Type B pancreatic cell (in vitro differentiated cells): ENCODE measurements at regions not wholly inside any gene's neighbourhood (a gene's known extent, or its start where the extent isn't known, plus 50 kb on each side); places are given as distances from the start of the nearest gene placed in this dataset.

ENCODE experiments used
- DNase-seq: peaks from one replicate; pipeline ENCODE4 v3.0.0; 2021; ENCODE audit warnings: mixed read lengths; ENCODE audit not compliant: unreplicated experiment; ENCODE audit errors: extremely low spot score
- H3K27ac Mint-ChIP-seq: 2 replicates; pipeline ENCODE4 v1.8.0; 2021; ENCODE audit warnings: mild to moderate bottlenecking, mixed read lengths
- H3K27me3 Mint-ChIP-seq: 2 replicates; pipeline ENCODE4 v1.8.0; 2021; ENCODE audit warnings: mixed read lengths
- H3K36me3 Mint-ChIP-seq: 2 replicates; pipeline ENCODE4 v1.8.0; 2021; ENCODE audit warnings: mixed read lengths
- H3K4me1 Mint-ChIP-seq: one replicate; pipeline ENCODE4 v1.8.0; 2021; ENCODE audit warnings: mixed read lengths; ENCODE audit not compliant: unreplicated experiment
- H3K4me3 Mint-ChIP-seq: 2 replicates; pipeline ENCODE4 v1.8.0; 2021; ENCODE audit warnings: mild to moderate bottlenecking, mixed read lengths
- H3K9me3 Mint-ChIP-seq: 2 replicates; pipeline ENCODE4 v1.8.0; 2021; ENCODE audit warnings: mixed read lengths
- CTCF ChIP-seq: fragments of 200-600 bp; sonication (generic); conservative IDR thresholded peaks from 2 replicates; pipeline ENCODE4 v1.5.0; 2021; ENCODE audit warnings: antibody characterized with exemption, mild to moderate bottlenecking

DNA sequence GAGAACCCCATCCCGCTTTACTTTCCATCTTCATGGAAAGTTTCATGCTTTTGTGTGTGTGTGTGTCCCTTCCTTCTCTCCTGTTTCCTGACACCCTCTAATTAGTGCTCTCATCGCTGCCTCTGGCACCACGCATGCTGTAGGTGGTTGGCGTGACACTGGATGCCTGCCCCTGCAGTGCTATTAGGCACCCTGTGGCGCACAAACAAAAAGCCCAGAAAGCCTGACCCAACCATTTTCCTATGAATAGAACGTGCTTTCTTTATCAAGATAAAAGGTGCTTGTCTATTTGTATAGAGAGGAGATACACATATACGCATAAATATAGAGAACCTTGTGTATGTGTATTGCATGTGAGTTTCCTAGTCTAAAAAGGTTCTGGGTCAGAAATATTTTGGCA lies 120.8 kb upstream of the CDCA7L start:
- TF ChIP-seq CTCF = no peak
- DNase-seq = no peak
- Mint-ChIP-seq H3K27me3 (peaks cover 29% of the 10 kb centered on the region), H3K4me3 (no peak overlapping the region), H3K36me3 (no peaks in the 10 kb centered on the region), H3K27ac (no peak overlapping the region), H3K9me3 (no peaks in the 10 kb centered on the region), H3K4me1 (no peaks in the 10 kb centered on the region)

DNA sequence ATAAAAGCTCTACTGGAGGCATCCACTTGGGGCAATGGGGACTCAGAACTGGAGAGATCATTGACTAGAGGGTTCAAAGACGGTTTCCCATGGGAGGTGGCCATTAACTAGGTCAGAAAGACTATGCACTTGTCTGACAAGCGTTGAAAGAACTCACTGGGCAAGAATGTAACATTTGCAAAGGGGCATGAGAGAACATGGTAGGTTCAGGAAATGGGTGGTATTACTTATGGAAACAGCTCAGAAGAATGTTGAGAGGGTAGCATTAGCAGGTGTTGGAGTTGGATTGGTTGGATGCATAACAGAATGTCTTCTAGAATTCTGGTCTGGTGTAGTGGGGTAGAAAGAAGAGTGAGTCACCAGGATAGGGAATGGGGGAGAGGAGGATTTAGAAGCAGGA lies 119.1 kb upstream of the CDCA7L start:
- no peak for TF ChIP-seq CTCF
- no peak for DNase-seq
- no peak overlapping the region for H3K27ac Mint-ChIP-seq
- peaks cover 26% of the 10 kb centered on the region for H3K27me3 Mint-ChIP-seq
- no peaks in the 10 kb centered on the region for H3K36me3 Mint-ChIP-seq
- H3K4me1 Mint-ChIP-seq = no peaks in the 10 kb centered on the region
- H3K9me3 Mint-ChIP-seq = no peaks in the 10 kb centered on the region
- no peak overlapping the region for H3K4me3 Mint-ChIP-seq

GRCh38 chr7:22061775-22062174 lies 116.1 kb upstream of the CDCA7L start:
- H3K27me3 Mint-ChIP-seq = peaks cover 10% of the 10 kb centered on the region
- no peaks in the 10 kb centered on the region for H3K9me3 Mint-ChIP-seq
- no peaks in the 10 kb centered on the region for H3K4me1 Mint-ChIP-seq
- H3K4me3 Mint-ChIP-seq = no peak overlapping the region
- no peak for TF ChIP-seq CTCF
- no peak overlapping the region for H3K27ac Mint-ChIP-seq
- H3K36me3 Mint-ChIP-seq = no peaks in the 10 kb centered on the region
- DNase-seq = no peak

GRCh38 chr7:22060863-22061262 lies 115.2 kb upstream of the CDCA7L start:
- H3K27me3 Mint-ChIP-seq = peaks cover 9% of the 10 kb centered on the region
- H3K4me3 Mint-ChIP-seq = no peak overlapping the region
- no peak for TF ChIP-seq CTCF
- no peak for DNase-seq
- H3K27ac Mint-ChIP-seq = no peak overlapping the region
- H3K36me3 Mint-ChIP-seq = no peaks in the 10 kb centered on the region
- H3K4me1 Mint-ChIP-seq = no peaks in the 10 kb centered on the region
- no peaks in the 10 kb centered on the region for H3K9me3 Mint-ChIP-seq

- no peak for TF ChIP-seq CTCF
- no peak overlapping the region for H3K4me3 Mint-ChIP-seq
These were observed 114.5 kb upstream of the CDCA7L start for GRCh38 chr7:22060197-22060596.

GRCh38 chr7:22055226-22055625 lies 109.5 kb upstream of the CDCA7L start:
- H3K9me3 Mint-ChIP-seq = no peaks in the 10 kb centered on the region
- no peak overlapping the region for H3K4me3 Mint-ChIP-seq
- no peak for TF ChIP-seq CTCF
- no peak overlapping the region for H3K27ac Mint-ChIP-seq
- H3K4me1 Mint-ChIP-seq = peaks cover 14% of the 10 kb centered on the region
- no peak for DNase-seq
- H3K36me3 Mint-ChIP-seq = no peaks in the 10 kb centered on the region
- peaks cover 23% of the 10 kb centered on the region for H3K27me3 Mint-ChIP-seq

More at GRCh38 chr7:22060197-22060596, 114.5 kb upstream of the CDCA7L start:
- Mint-ChIP-seq H3K9me3 (no peaks in the 10 kb centered on the region), H3K27ac (no peak overlapping the region), H3K4me1 (no peaks in the 10 kb centered on the region), H3K27me3 (peaks cover 11% of the 10 kb centered on the region), H3K36me3 (no peaks in the 10 kb centered on the region)
- DNase-seq = no peak
